RCC 7860 (cell line): ENCODE measurements at regions not wholly inside any gene's neighbourhood (a gene's known extent, or its start where the extent isn't known, plus 50 kb on each side); places are given as distances from the start of the nearest gene placed in this dataset.

Experiments
- DNase-seq: peaks from one replicate; pipeline ENCODE4 v3.0.0-alpha.2; 2015; ENCODE audit warnings: low spot score
- FAIRE-seq: peaks from 2 replicates; lab custom pipeline; 2012; peaks lifted over from hg19 to GRCh38; lab: Jason Lieb, UNC

DNA sequence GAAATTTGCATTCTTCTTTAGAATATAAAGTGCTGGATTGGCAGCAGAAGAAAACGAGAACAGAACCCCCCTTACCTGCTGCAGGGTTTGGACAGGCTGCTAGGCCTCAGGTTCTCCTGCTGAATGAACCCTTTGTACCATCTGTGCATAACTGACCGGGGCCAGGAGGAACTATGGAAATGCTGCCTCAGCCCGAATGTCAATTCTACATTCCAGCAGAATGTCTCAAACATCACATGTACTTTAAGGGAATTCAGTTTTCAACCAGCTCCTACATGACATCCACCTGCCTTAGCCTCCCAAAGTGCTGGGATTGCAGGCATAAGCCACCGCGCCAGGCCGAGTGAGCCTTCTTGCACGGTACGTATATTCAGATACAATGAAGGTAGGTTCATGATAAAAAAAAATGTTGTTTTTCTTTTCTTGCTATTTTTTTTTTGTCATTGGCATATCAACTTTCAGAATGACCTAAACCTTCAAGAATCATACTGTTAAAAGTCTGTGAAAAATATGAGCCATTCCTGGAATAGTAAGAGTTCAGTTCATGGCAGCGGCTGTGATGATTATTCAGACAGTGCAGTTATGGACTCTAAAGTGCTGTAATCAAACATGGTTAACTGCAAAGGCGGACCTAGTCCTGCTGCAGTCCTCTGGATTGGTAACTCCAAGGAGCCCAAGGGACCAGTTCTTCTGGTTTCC lies 84.4 kb upstream of the TNS3 start:
- FAIRE-seq, result no peak
- no peak for DNase-seq

DNA sequence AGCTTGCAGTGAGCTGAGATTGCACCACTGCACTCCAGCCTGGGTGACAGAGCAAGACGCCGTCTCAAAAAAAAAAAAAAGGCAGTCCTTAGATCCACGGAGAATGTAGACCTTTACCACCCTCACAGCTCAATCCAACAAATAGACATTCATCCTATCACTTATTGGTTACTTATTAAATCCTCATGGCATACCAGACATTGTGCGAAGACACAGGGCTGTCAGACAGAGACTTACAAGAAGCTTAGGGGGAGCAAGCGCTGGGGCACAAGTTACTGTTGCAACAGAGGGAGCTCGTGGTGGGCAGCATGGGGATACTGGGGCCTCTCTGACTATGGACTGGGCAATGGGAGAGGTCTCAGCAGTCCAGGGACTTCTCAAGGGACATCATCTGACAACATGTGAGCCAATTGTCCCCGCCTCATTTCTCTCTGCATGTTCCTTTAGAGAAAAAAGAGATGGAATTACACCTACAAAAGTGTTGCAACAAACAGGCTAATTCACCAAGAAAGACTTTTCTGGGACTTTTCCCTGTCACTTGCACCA lies 82.8 kb upstream of the TNS3 start:
- FAIRE-seq (no peak), DNase-seq (peak; percentile 37)

DNA sequence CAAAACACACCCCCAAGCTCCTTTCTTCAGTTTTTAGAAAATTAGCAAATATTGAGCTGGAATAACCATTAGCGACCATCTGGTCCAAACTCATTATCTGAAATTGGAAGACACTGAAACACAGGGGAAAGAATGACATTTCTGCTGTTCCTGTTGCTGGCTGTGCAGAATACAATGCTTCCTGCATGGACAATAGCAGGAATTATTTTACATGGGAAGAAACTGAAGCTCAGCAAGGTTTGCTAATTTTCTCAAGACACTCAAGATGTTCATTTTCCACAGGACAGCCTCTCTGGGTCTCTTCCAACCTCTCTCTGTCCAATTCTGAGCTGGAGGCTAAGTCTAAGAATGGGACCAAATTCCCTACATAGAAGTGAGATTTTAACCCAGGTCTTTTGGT lies 81.9 kb upstream of the TNS3 start:
- DNase-seq, result no peak
- no peak for FAIRE-seq

DNA sequence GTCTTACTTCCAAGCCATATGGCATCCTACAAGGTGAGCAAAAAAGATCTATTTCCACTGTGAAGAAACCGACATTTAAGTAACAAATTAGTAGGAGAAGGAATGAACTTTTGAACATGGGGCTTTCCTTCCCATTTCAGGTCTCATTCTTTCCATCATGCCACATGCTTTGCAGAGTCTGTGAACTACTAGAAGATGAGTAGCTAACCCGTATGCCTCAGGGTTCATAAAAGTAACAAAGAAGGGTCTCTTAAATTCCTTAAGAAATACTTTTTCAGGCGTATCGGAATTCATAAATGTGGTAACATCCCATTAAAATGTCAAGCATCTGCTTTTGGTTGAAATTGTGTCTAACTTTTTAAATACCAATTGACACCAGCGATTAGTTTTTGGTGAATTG lies 81.3 kb upstream of the TNS3 start:
- DNase-seq (no peak), FAIRE-seq (no peak)

DNA sequence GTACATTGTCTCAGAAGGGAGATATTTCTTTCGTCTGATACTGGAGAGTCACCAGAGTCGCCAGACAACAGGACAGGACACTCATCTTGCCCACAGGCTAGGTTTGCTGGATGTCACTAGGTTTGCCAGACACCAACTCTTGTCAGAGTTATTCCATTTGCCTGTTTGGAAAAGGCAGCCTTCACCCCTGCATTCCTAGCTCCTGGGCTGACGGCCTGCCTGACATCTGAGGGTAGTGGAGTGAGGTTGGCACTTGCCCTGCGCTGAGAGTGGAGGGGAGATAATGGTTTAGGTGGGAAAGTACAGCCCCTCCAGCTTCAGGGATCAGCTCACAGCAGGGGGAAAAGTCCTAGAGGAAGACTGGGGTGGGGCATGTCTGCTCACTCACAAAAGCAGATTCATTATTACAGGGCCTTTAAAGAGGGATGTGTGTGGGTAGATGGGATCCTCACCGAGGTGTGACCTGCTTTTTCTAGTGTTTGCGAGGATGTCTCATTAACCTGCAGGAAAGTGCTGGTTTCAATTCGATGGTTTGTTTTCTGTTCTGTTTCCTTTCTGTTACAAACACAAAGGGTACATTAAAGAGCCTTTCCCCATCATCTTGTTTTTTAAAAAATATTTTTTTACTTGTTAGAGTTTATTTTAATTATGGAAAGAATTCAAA lies 79.3 kb upstream of the TNS3 start:
- FAIRE-seq (no peak), DNase-seq (no peak)

DNA sequence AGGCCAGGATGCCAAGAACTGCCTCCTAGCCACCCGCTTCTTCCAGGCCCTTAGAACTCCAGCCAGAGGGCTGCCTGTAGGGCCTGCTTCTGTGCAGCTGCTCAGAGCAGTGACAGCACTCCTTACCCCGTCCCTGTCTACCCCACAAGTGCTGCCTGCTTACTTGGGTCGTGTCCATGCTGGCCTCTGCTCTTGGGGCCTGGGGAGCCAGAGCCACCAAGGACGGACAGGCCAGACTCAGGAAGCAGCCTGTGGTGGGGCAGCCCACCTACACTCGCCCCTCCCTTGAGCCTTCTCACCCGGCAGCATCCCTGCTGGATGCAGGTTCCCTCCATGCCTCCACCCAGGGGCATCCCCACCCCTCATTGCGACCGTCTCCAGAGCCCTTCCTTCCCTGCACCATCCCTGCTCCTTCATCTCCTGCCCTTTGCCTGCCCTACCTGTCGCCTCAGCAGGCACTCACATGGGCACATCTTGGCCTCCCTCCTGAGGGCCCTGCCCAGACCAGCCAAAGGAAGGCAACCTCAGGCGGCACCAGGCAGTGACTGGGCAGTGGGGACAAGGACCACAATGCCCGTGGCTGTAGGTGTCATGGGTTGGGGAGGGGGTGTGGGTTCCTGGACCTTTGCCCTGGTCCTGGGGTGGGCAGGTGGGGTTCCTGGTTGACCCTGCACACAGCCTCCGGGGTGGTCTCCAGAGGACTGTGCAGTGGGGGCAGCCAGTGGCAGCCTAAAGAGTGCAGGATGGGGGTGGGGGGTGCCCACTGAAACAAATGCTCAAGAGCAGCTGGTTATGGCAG lies 78.0 kb upstream of the TNS3 start:
- no peak for FAIRE-seq
- DNase-seq, result no peak

DNA sequence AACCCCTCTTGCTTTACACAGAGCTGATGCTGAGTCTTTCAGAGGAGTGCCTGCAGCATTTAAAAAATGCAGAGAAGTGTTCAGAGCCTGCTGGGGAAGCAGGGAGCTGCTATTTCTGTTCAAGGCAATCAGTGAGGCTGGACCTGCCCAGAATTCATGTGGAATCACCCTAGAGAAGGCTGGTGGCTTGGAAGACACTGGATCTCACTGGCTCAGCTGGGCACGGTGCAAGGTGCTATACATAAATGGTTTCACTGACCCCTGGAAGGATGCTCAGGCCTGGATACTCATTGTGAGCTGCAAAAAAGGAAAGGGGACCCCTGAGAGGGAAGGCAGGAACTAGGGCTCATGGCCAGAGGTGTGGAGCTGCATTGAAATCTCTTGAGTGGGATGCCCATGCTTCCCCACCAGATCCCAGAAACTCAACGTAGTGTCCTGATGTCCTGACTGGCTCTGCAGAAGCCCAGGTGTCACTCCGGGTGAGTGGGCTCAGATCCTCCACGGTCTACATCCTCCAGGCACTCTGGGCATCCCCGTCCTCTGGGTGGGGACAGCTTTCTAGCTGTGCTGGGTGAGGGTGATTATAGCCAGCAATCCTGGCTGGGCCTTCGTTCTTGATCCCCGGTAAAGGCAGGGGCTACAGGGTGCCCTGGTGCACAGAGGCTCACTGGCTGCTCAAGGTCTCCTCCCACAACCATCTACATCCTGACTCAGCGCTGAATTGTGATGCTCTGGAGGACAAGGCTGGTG lies 77.2 kb upstream of the TNS3 start:
- no peak for FAIRE-seq
- DNase-seq, result no peak

DNA sequence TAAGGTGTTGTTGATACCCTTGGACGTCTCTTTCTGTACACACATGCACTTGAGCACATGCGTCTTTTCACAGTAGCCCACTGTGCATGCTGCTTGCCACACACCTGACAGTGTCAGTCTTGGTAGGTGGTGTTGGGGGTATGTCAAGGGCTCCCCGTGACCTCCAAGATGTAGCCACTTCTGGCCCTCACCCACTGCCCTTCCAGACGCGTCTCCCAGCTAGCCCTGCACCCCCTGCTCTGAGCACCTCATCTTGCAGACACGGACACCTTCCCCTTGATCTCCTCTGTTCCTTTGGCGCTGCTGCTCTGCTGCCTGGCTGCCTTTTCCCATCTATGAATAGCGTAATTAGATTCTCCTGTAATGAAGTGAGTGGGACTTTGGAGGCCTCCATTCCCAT lies 75.2 kb upstream of the TNS3 start:
- FAIRE-seq, result no peak
- no peak for DNase-seq

DNA sequence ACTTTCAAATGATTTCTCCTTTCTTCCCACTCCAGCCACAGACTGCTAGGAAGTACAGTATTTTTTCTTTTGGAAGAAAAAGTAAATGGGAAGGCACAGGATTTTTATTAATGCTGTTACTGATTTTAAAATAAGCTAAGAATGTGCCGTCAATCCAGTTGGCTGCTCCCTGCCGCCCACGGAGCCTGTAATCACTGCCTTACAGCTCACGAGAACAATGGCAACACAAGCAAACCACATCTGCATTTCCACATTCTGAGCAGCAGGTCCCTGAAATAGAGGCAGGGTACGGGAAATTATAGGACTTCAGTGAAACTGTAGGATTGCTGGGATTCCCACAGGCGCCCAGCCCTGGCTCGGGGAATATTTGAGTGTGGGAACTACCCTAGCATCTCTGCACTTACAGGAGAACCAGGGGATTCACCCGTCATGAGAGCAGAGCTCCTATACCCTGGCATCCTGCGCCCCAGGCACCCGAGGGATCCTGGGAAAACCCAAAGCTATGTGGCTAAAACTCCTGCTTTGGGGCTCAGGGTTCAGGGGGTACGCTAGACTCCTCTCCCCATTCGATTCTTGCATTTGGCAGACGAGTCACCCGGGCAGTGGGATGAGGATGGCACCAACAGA lies 72.9 kb upstream of the TNS3 start:
- FAIRE-seq (no peak), DNase-seq (no peak)

DNA sequence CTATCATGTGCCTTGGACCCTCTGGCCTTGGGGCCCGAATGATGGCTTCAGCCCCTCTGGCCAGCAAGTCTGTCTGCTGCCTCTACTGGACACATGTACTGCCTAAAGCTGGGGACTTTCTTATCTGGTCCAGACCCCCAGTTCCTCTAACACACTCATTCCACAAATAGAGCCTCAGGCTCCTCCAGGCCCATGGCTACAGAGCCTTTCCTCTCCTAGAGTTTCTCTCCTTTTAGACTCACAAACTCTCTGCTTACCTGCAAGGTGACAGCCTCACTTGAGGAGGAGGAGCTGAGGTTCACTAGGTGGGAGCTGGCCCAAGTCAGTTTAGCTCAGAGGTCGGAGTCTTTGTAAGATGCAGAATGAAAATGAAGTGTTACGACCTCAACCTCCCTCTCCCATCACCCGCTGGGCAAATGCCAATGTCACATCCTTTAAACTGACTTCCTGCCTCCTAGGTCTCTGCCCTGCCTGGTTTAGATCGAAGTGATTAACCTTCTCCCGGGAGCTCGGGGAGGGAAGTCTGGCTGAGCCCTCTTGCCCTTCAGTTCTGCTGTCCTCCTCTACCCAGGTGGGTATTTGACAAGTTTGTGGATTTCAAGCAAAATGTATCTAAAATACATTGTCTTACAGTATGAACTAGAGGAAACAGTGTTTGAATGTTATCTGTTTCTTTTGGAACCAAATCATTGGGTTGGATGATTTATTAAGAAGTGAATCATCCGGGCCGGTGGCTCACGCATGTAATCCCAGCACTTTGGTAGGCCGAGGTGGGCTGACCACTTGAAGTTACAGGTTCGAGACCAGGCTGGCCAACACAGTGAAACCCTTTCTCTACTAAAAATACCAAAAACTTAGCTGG lies 71.9 kb upstream of the TNS3 start:
- DNase-seq (peak; percentile 87), FAIRE-seq (peak; percentile 89)

DNA sequence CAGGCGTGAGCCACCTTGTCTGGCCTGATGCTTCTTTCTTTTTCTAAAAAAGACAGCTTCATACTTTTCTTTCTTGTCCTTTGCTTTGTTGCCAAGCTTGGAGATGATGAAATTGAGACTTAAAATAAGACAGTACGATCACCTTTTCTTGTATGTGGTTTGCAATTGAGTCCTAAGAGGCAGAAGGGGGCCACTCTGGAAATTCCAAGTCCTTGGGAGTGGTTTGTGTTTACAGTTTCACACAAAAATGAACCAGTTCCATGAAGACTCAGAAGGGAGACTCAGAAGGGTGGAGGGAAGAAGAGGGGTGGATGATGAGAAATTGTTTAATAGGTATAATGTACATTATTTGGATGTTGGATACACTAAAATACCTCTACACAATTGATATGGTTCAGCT lies 70.7 kb upstream of the TNS3 start:
- no peak for FAIRE-seq

DNA sequence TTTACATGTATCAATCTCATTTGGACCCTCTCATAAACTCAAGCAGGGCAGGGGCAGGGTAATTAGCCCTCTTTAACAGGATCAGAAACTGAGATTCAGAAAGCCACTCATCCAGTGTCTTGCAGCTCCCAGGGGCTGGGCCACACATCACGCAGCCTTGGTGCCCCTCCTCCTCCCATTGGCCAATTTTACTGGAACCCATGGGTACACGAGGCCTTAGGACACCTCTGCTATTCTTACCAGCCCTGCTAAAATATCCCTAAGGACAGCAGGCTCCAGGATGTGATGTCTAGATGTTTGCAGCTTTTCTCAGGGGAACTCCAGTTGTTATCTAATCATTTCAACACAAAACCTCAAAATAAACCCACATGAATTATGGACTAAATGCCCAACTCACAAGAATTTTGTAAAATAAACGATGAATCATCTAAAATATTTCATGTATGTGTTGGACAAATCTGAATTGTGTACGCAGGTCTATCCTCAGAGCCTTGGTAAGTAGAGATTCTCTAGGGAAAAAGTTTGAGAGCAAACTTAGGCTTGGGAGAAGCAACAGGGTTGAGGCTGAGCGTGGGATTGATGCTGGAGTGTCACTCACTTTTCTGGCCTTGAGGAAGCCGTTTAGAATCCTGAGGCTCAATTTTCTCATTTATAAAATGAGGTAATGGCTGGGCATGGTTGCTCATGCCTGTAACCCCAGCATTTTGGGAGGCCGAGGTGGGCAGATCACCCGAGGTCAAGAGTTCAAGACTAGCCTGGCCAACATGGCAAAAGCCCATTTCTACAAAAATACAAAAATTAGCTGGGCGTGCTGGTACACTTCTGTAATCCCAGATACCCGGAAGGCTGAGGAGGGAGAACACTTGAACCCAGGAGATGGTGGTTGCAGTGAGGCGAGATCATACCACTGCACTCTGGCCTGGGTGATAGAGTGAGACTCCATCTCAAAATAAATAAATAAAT lies 69.7 kb upstream of the TNS3 start:
- FAIRE-seq, result peak; percentile 92
- peak; percentile 91 for DNase-seq

More for the DNA sequence above, 70.7 kb upstream of the TNS3 start:
- DNase-seq, result no peak

DNA sequence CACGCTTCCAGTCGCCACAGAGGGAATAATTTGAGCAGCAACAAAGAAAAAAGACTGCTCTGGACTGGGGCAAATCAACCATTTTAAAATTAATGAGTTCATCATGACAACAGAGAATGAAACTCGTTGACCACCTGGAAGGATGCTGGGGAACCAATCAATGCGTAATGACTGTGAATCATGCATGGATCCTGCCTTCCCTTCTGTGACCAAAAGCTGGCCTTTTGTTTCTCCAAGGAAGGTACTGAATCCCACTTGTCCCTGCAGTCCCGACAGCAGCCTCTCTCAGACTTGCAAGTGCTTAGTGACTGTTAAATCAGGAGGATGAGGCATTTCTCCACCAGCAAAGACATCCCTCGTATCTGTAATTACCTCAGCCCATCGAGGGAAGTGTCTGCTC lies 68.0 kb upstream of the TNS3 start:
- DNase-seq (no peak), FAIRE-seq (no peak)

DNA sequence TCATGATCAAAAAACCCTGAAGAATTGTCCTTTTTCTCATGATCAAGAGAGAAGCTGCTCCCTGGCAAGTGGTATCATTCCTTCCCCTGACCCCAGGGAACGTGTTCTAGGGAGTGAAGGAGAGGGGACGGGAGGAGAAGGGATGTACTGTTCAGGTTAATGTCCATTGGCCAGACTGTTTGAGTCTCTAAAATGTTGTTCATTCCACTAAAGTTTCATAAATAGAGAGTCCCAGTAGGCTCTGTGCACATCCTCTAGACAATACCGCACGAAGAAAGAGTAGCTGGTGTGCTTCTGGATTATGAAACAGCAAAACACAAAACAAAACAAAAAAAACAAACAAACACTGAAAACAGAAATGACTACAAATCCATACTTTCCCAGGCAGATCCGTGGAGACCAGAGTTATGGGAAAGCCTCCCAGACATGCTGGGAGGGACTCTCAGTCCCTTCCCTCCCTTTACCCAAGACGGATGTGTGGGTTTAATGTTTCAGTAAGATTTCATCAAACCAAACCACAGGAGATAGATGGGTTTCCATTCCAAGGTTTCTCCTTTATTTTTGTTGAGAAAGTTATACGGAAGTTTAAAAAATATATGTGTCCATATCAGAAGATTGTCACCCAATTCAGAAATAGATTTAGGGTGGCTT lies 66.5 kb upstream of the TNS3 start:
- peak; percentile 8 for FAIRE-seq
- DNase-seq, result no peak

DNA sequence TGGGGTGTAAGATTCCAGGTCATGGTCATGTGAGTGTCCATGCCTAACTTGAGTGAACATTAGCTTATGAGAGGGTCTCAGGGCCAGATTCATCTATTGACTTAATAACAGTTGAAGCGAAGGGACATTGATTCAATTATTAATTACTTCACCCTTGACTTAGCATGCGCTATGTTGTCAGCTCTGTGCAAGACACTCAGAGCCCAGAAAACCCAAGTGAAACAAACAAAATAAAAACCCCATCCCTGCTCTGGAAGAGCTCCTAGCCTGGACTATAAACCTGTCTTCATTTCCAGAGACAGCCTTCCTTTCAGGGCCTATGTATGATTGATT lies 66.0 kb upstream of the TNS3 start:
- FAIRE-seq (no peak), DNase-seq (no peak)

DNA sequence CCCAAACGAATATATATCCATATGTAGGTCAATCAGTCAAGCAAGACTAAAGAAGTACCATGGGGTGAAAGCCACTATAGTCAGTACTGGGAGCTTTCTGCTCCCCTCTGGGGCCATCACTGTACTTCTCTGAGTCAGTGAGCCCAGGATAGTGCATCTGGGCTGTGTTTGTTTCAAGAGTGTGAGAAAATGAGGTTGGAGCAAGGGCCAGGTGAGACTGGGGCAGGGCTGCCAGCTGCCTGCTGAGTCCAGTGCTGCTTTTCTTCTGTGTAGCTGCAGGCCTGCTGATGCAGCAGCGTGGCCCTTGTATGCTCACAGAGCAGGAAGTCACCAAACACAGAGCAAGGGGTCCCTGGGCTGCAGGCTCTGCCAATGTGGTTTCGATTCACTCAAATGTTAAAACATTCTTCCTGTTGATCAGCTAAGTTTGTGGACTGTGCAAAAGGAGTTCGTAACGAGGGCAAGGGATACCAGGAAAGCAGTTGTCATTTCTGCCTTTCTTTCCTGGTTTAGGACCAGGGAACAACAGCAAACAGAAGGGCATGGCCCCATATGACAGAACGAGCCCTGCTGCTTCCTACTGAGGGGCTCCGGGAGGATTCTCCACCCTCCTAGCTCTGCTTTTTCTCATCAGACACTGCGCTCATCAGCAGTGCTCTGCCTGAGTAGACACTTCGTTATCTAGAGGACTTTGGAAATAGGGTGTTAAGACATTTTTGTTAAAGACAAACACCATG lies 65.4 kb upstream of the TNS3 start:
- DNase-seq (no peak), FAIRE-seq (no peak)

DNA sequence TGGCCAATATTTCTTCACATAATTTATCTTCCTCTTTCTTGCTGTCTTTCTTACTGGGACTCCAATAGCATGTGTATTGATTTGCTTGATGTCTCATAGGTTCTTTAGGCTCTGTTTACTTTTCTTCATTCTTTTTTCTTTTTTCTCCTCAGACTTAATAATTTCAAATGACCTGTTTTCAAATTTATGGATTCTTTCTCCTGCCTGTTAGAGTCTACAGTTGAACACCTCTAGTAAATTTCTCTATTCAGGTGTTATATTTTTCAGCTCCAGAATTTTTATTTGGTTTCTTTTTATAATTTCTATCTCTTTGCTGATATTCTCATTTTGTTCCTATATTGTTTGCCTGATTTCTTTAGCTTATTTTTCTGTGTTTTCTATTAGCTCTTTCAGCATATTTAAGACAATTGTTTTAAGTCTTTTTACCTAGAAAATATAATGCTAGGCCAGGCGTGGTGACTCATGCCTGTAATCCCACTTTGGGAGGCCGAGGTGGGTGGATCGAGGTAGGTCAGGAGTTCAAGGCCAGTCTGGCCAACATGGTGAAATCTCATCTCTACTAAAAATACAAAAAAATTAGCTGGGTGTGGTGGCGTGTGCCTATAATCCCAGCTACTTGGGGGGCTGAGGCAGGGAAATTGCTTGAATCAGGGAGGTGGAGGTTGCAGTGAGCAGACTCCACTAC lies 61.9 kb upstream of the TNS3 start:
- no peak for DNase-seq
- no peak for FAIRE-seq
